HepG2 (cell line): ENCODE measurements at regions not wholly inside any gene's neighbourhood (a gene's known extent, or its start where the extent isn't known, plus 50 kb on each side); places are given as distances from the start of the nearest gene placed in this dataset.

Experiments
- ATAC-seq: fragments of 200-7000 bp; cut with Tn5 transposase; 3 replicates; pipeline ENCODE4 v1.9.1; 2020; ENCODE audit warnings: mild to moderate bottlenecking, moderate library complexity
- BruUV-seq: library from RNA; stranded (reverse); fragments of 400-500 nt; replicated peaks from 2 replicates; lab custom pipeline; 2021; lab: Mats Ljungman, UMichigan
- CTCF ChIA-PET: fragments of 300-600 bp; formaldehyde crosslinking; extraction: SDS; loops from one replicate; lab custom pipeline; 2021; ENCODE audit warnings: low total read pairs, inconsistent platforms, low intra/inter-chr PET ratio; lab: Yijun Ruan, JAX
- POLR2A ChIA-PET: fragments of 350-600 bp; sonication (Branson Sonifier 250); formaldehyde crosslinking; loops from one replicate; lab custom pipeline; 2020; ENCODE audit warnings: antibody characterized with exemption, inconsistent platforms; lab: Yijun Ruan, JAX
- DNase-seq: peaks from one replicate; pipeline ENCODE4 v3.0.0-alpha.2; 2015; ENCODE audit warnings: low spot score
- FAIRE-seq: peaks from 3 replicates; lab custom pipeline; 2011; peaks lifted over from hg19 to GRCh38; lab: Jason Lieb, UNC
- H2AFZ ChIP-seq: one replicate; pipeline ENCODE4 v1.6.1; 2011; ENCODE audit warnings: low read length, inconsistent platforms
- H3K27ac ChIP-seq: fragments of 300-600 bp; 3 replicates; pipeline ENCODE4 v1.8.0; 2011; ENCODE audit warnings: mixed run types, mild to moderate bottlenecking, mixed read lengths, low read length, inconsistent platforms; ENCODE audit not compliant: insufficient read depth; ENCODE audit errors: extremely low read length
- H3K27me3 ChIP-seq, 2 experiments: fragments of 200-600 bp in 1 of 2; 2 replicates in 1 of 2; 3 replicates in 1 of 2; pipeline versions ENCODE4 v1.6.0 to v1.8.0; 2011; ENCODE audit warnings: low read length in 2 of 2, mild to moderate bottlenecking in 2 of 2, moderate library complexity in 2 of 2, inconsistent platforms in 1 of 2; ENCODE audit not compliant: insufficient read depth in 2 of 2, control insufficient read depth in 1 of 2
- H3K36me3 ChIP-seq, 2 experiments: fragments of 200-600 bp in 1 of 2; replicated peaks in 1 of 2; 2 replicates in 1 of 2; 3 replicates in 1 of 2; pipeline versions ENCODE4 v1.5.1 to v1.8.0; 2011; ENCODE audit warnings: low read length in 2 of 2, inconsistent platforms in 1 of 2; ENCODE audit not compliant: insufficient read depth in 2 of 2, control insufficient read depth in 1 of 2
- H3K4me1 ChIP-seq: 2 replicates; pipeline ENCODE4 v1.5.1; 2012; ENCODE audit warnings: low read length, inconsistent platforms; ENCODE audit not compliant: insufficient read depth
- H3K4me2 ChIP-seq: 2 replicates; pipeline ENCODE4 v1.6.0; 2011; ENCODE audit warnings: low read depth, low read length, inconsistent platforms
- H3K4me3 ChIP-seq, 3 experiments: fragments of 200-600 bp in 1 of 3; sonication (generic), shearing (Covaris generic) in 1 of 3; replicated peaks in 1 of 3; 2 replicates each; pipeline ENCODE4 v1.5.1; 2011 to 2016; ENCODE audit warnings: low read length in 3 of 3, inconsistent platforms in 2 of 3, low read depth in 2 of 3, mild to moderate bottlenecking in 2 of 3, control low read depth in 1 of 3, mixed read lengths in 1 of 3; ENCODE audit not compliant: insufficient read depth in 1 of 3
- H3K79me2 ChIP-seq: one replicate; pipeline ENCODE4 v1.6.1; 2011; ENCODE audit warnings: low read length, inconsistent platforms; ENCODE audit not compliant: insufficient read depth
- H3K9ac ChIP-seq: 2 replicates; pipeline ENCODE4 v1.6.0; 2011; ENCODE audit warnings: mild to moderate bottlenecking, low read depth, low read length, inconsistent platforms; ENCODE audit not compliant: insufficient read depth
- H3K9me3 ChIP-seq: 2 replicates; pipeline ENCODE4 v1.5.1; 2012; ENCODE audit warnings: mild to moderate bottlenecking, low read length
- H4K20me1 ChIP-seq: 2 replicates; pipeline ENCODE4 v1.6.0; 2011; ENCODE audit warnings: inconsistent platforms, mild to moderate bottlenecking, low read length, moderate library complexity; ENCODE audit not compliant: insufficient read depth
- CHD4 ChIP-seq: fragments of 200-600 bp; sonication (generic); IDR thresholded peaks from 2 replicates; pipeline ENCODE4 v1.7.0; 2017; ENCODE audit warnings: mild to moderate bottlenecking, low read length, borderline replicate concordance
- FOXC1 ChIP-seq: sonication (generic); formaldehyde crosslinking; IDR thresholded peaks from 2 replicates; pipeline ENCODE4 v1.8.0; 2022; ENCODE audit warnings: mild to moderate bottlenecking, missing genetic modification reagents, borderline replicate concordance
- JUN ChIP-seq: sonication (generic); formaldehyde crosslinking; IDR thresholded peaks from 2 replicates; pipeline ENCODE4 v1.4.0; 2020; ENCODE audit warnings: mild to moderate bottlenecking, missing genetic modification reagents
- KLF6 ChIP-seq: IDR thresholded peaks from 2 replicates; pipeline ENCODE4 v1.8.0; 2016; ENCODE audit warnings: missing biosample characterization, missing genetic modification reagents
- MIER2 ChIP-seq: IDR thresholded peaks from 2 replicates; pipeline ENCODE4 v1.6.1; 2016; ENCODE audit warnings: missing biosample characterization, missing genetic modification reagents
- MYPOP ChIP-seq: sonication (generic); formaldehyde crosslinking; IDR thresholded peaks from 2 replicates; pipeline ENCODE4 v1.8.1; 2023; ENCODE audit warnings: mild to moderate bottlenecking, moderate library complexity, missing genetic modification reagents
- TP53 ChIP-seq: sonication (generic); formaldehyde crosslinking; conservative IDR thresholded peaks from 2 replicates; pipeline ENCODE4 v1.4.0; 2020; ENCODE audit warnings: missing genetic modification reagents
- ZBTB49 ChIP-seq: sonication (generic); formaldehyde crosslinking; IDR thresholded peaks from 2 replicates; pipeline ENCODE4 v1.4.0; 2020; ENCODE audit warnings: missing genetic modification reagents, borderline replicate concordance
- ZNF20 ChIP-seq: sonication (generic); formaldehyde crosslinking; IDR thresholded peaks from 2 replicates; pipeline ENCODE4 v1.4.0; 2020; ENCODE audit warnings: mild to moderate bottlenecking, moderate library complexity, missing genetic modification reagents
- ZNF329 ChIP-seq: sonication (generic); formaldehyde crosslinking; IDR thresholded peaks from 2 replicates; pipeline ENCODE4 v1.9.0; 2021; ENCODE audit warnings: low read depth, mild to moderate bottlenecking, missing genetic modification reagents
- WGBS: methylation state at CpG from one replicate; pipeline ENCODE4 v1.1.6; 2017; ENCODE audit warnings: low lambda C conversion rate; 5-methylcytosine and 5-hydroxymethylcytosine counted together
- in situ Hi-C: cut with HindIII; loops from 2 replicates; pipeline ENCODE4 v1.10.0; 2017; ENCODE audit warnings: low pct_unique_long_range_greater_than_20kb; ENCODE audit not compliant: extremely low pct_ligation_motif_present
- intact Hi-C: fragments of 100-400 bp; cut with micrococcal nuclease; formaldehyde crosslinking; loops from one replicate; pipeline ENCODE4 v1.10.0; 2022; ENCODE audit not compliant: unreplicated experiment

- no peaks in the 10 kb centered on the region for H3K36me3 ChIP-seq
- TF ChIP-seq TP53 (CRISPR knock-in tag) (no peak), MYPOP (no peak), ZNF20 (CRISPR knock-in tag) (no peak), ZBTB49 (CRISPR knock-in tag) (no peak), JUN (CRISPR knock-in tag) (no peak), ZNF329 (CRISPR knock-in tag) (no peak), CHD4 (no peak), FOXC1 (CRISPR knock-in tag) (no peak), MIER2 (no peak), KLF6 (CRISPR knock-in tag) (no peak)
- TF ChIP-seq, all 625 proteins: peak for 0
- in situ Hi-C loops: loop anchor here (10.0 kb wide), 2 partner anchors 87 to 227 kb away; partner anchors contain the start of gene APPL1
- Histone ChIP-seq H3K79me2 (no peaks in the 10 kb centered on the region), H3K27ac (no peak overlapping the region), H3K9ac (no peak overlapping the region), H3K4me1 (peaks cover 26% of the 10 kb centered on the region), H3K9me3 (no peaks in the 10 kb centered on the region), H3K27me3 (no peaks in the 10 kb centered on the region), H3K4me3 (no peak overlapping the region), H2AFZ (no peak overlapping the region), H4K20me1 (no peaks in the 10 kb centered on the region), H3K4me2 (no peak overlapping the region)
- BruUV-seq: no TSS peak
- no peak for FAIRE-seq
- DNase-seq: no peak
- ChIA-PET POLR2A (no interaction called here), CTCF (no interaction called here)
- ATAC-seq: no peak
- WGBS: 89% methylated on average over 3 of the region's 3 CpGs
- intact Hi-C loops: no loop called here
Observed at GRCh38 chr3:56998076-56998529, 62.4 kb upstream of the SPATA12 start.
